HPDE6-E6E7 (cell line): ENCODE measurements at regions not wholly inside any gene's neighbourhood (a gene's known extent, or its start where the extent isn't known, plus 50 kb on each side); places are given as distances from the start of the nearest gene placed in this dataset.

Experiments
- DNase-seq: peaks from one replicate; pipeline ENCODE4 v3.0.0; 2011; ENCODE audit warnings: missing footprints; ENCODE audit errors: extremely low spot score

DNA sequence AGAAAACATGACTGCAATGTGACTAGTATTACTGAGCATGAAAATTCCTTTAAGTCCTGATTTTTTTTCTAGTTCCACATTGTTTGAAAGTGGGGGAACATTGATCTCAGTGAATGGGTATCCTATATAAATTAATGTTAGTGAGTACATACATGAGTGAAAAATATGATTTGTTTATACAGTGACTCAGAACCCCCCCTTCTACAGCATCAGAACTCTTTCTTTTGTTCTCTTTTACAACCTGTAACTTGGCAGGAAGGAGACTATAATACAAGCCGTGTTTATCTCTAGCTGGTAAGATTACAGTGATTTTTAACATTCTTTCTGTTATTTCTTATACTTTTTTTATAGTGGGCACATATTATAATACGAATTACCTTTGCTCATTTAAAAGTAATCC, 384.7 kb downstream of the PDCD6IP start:
- no peak for DNase-seq

DNA sequence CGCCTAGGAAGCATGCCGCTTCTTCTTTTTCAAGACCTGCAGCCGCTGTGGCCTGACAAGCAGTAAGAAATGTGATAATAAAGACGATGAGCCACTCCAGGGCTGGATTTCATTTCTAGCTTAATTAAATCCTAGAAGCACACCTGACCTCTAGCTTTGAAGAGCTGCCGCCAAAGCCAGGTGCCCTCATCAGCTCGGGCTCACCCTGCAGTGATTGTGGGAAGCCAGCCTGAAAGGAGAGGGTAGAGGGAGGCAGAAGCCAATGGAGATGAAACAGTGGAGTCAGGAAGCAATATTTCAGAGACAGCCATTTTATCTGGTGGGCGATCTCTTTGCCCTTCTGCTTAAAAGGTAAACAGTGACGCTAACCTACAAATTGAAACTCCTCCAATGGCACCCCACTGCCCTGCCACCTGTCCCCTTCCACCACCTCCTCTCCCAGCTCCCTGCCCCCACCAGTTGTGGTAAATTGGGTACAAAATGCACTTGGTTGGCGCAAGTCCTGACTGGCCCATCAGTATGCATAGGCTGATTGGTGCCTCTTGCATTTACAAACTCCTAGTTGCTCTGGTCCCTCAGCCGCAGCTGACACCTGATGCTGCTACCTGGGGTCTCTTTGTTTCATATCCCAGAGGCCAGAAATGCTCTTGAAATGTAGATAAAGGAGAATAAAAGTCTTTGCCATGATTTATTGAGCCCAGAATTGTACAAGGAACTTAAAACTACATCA, 385.3 kb downstream of the PDCD6IP start:
- no peak for DNase-seq

DNA sequence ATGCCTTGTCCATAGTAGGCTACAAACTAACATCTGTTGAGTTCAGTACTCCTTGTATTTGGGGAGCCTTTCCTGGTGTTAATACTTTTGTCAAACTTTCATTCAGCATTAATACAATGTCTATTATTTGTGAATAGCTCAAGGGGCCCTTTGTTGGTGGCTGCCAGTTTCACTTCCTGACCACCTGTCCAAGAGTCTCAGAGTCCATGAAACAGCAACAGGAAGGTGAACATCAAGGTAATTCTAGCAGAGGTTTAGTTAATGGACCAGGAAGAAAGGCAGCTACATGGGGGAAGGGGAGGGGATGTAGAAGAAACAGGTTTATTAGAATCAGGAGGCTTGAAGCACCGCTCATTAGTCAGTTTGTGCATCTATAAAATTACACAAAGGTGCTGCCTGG, 386.9 kb downstream of the PDCD6IP start:
- DNase-seq, result no peak

DNA sequence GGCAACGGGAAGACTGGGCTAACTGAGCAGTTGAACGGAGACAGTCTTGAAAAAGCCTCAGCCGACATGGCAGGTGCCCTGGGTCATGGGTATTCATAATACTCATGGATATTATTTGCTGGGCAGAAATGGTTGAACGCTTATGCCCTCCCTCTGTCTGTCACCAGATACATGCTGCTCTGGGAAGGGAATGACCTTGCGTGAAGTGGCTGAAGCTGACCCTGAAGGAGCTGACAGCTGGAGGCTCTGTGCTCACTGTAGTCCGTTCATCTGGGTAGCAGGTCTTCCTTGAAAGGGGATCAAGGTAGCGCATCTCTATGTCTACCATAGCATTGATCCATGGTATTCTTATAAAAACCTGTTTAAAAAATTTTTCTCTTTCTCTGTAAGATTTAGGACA, 390.7 kb downstream of the PDCD6IP start:
- DNase-seq, result no peak

DNA sequence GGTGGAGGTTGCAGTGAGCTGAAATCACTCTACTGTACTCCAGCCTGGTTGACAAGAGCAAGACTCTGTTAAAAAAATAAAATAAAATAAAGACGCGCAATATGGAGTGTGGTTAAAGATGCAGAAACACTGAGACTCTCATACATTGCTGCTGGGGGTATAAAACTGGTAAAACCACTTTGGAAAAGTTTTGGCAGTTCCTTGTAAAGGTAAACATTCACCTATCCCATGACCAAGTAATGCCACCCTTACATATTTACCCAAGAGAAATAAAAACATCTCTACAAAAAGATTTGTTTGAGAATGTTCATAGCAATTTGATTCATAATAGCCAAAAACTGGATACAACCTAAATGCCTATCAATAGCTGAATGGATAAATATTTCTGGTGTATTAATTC, 398.5 kb downstream of the PDCD6IP start:
- no peak for DNase-seq

DNA sequence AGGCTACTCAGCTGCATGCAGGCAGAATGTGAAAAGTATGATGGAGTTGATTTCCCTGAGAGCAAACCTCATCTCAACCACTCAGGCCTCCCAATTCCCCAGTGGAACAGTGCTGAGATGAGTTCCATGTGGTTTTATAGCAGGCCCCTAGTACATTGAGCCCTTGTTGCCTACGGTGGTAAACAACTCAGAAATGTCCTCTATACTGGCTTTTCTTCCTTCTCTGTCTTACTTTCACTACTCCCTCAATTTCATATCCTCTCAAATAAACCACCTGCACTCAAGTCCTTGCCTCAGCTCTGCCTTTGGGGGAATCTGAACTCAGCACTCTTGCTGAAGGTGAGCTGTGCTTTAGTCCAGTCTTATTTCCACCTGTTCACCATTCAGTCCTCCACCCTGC, 399.9 kb downstream of the PDCD6IP start:
- DNase-seq, result no peak

DNA sequence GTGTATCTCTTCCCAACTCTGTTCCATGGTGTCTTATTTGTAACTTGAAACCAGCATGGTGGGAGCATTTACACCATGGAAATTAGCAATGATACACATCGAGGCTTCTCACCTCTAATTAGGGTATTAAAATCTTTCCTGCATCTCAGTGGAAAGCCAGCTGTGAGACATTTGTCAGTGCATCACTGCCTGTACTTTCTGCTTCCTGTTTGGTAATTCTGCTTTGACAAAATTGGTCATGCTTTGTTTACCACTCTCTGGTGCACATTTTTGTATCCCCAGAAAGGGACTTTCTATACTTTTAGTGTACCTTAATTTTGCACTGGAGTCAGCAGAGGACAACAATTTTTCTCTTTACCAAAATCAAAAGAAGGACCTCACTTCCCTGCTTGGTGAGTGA, 402.1 kb downstream of the PDCD6IP start:
- no peak for DNase-seq

DNA sequence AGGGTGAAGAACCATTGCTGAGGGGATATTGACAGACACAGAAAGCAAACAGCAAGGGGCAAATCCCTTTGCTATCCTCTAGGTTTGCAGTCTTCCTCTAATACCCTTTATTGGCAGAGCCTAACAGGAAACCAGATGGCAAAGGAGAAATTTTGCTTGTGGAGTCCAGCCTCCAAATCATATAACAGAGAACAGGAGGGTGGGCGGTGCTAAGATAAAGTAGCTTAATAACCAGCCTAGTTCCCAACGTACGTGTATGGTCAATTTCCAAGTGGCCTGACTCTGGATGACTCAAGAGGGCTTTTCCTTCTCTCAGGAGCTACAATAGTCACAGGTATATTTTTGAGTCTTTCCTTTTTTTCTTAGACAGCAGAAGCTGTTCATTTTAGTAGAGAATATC, 404.5 kb downstream of the PDCD6IP start:
- no peak for DNase-seq

DNA sequence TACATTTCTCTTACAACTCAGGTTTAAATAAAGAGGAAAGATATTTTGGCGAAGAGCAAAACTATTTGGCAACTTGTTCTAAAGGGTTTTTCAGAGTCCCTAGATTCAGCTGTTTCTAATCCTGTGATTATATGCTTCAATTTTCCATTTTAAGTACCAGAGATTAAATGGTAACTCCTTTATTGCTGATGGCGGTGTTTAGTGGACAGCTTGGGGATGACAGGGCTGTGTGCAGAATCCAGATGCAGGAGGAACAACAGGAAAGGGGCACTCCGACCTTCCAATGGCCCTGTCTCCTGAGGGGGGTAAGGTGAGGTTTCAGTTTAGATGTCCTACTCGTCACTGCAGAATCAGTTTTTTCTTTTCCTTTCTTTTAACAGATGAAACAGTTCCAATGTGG, 405.0 kb downstream of the PDCD6IP start:
- no peak for DNase-seq

DNA sequence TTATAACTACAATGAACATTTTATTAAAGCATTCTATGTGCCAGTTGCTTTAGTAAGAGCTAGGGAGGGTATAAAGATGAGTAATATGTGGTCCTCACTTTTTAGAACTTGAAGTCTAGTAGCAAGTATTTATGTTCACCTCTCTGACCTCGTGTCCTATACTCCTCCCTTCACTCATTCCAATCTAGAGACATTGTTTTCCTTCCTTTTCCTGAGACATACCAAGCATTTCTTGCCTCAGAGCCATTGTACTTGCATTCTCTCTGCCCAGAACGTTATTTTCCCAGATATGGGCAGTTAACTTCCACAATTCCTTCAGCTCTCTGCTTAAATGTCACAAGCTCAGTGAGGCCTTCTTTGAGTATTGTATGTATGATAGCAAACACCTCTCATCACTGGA, 408.6 kb downstream of the PDCD6IP start:
- no peak for DNase-seq

DNA sequence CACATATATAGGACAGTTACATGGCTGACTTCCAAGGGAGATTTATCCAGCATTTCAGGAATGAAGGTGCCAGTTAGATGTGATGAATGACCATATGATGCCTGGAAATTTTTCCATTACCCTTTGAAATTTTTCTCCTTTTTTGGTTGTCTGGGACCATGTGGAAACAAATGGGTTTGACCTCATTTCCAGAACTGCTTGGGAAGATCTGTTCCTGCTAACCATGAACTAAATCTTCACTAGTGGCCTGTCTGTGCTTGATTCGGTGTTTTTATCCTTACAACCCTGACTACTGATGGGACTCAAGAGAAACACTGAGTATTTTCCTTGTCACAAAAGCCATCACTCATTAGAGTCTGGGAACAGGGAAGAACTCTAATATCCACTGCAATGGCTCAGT, 409.4 kb downstream of the PDCD6IP start:
- DNase-seq, result no peak

DNA sequence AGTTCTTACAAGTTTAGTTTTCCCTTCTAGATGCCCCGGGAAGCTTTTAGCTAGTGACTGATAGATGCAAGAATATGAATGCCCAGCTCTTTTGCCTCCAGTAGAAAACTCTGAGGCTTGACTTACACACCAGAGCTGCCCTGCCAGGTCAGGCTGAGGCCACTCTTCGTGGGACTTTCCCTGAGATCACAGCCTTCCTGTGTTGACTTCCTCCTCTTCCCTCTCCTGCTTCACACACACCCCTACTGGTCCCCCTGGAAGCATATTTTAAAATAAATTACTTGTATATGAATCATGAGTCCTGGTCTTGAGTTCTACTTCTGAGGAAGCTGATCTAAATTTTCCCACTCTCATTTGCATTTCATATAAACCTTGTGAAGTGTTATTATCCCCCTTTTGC, 413.7 kb downstream of the PDCD6IP start:
- DNase-seq, result no peak

DNA sequence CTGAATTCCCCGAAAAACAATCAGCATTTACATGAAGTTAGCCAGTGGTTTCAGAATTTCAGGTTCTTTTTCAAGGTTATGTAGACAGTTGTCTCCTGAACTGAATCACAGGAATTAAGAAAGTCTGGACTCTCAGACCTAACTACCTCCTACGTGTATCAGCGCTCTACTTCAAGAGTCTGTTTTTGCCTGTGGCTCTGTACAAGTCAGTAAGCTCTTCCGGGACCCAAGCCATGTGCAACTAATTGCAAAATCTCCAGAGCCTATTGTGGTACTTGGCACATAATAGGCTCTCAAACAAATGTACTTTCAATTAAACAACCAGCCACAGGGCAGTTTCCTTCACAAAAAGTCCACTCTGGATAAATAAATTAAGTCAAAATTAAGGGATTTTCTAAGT, 414.2 kb downstream of the PDCD6IP start:
- no peak for DNase-seq

DNA sequence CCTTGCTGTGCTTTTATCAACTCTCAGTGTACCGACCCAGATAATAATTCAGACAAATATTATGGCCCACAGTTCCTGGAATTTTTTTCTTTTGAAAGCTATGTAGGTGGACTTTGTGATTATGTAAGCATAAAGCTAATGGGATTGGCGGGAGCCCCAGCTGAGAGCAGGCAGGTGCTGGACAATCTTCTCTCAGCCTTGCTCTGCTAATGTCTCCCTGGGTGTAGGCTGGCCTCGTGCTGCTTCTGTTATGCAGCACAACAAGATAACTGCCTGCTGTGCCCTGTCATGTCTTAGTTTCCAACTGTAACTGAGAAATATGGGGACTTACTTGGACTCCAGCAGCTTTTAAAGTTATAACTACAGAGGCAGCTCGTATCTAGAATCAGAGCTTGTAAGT, 415.0 kb downstream of the PDCD6IP start:
- no peak for DNase-seq

DNA sequence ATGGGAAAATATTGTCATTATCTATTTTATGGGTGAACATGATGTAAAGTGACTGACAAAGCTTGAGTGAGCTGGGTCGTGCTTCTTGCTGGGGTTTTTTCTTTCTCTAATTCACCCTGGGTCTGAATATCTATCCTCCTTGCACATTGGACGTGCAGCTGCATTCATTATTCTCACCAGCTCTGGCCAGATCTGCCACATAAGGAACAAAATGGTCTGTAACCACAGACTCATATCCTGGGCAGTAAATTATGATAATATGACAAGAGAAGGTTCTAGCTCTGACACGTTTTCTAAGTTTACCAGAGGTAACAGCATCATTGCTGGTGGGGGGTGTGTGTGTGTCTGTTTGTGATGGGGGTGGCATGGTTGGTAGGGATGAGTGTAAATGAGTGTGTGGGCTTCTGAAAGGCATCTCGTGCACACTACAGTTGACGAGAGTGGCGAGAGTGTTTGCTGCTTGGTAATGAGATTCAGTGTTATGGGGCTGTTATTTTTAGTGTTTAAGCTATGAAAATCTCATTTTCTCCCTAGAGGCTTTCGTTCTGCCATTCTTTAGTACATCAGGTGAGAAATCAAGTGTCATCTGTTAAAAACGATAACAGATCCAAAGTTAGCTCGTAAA, 418.4 kb downstream of the PDCD6IP start:
- no peak for DNase-seq

DNA sequence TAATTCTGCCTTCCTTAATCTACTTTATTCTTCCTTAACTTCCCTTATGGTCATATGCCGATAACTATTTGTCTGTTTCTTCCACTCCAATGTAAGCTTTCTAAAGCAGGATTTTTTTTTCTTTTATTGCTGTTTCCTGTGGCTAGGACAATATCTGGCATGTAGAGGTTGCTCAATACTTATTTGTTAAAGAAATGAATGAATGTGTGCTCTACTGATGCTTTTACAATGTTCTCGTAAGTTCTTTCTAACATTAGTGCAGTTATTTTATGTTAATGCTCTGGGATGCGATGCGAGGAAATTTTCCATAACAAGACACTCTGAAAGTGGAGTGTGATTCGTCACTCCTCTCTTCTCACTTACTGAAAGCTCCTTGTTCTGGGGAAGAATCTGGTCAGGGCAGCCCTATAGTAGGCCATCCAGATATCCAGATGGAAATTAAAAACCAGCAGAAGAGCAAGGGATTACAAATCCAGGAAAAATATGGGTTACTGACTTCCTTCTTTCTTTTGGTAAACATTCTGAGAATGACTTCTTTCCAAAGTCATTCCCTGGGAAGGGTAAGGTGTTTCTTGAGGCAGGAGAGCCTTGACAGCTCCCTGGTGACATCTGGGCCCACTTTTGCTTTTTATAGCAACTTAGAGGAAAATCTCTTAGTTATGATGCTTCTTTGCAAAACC, 420.4 kb downstream of the PDCD6IP start:
- no peak for DNase-seq

DNA sequence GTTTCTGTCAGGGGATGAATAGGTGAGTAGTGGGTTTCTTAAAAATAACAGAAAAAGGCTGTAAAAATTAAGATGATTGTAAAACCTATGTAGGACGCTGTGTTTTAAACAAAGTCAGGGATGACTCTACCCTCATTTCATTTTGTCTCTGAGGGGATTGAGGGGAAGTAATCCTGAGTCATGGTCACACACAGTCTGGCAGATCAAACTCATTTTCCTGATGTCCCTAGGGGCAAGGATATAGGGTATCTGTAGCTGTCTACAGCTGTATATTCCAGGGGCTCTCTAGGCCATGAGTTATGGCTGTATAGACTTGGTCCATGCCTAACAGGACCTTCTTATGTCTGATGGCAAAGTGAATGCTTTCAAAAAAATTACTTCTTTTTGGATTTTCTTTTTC, 421.1 kb downstream of the PDCD6IP start:
- no peak for DNase-seq

DNA sequence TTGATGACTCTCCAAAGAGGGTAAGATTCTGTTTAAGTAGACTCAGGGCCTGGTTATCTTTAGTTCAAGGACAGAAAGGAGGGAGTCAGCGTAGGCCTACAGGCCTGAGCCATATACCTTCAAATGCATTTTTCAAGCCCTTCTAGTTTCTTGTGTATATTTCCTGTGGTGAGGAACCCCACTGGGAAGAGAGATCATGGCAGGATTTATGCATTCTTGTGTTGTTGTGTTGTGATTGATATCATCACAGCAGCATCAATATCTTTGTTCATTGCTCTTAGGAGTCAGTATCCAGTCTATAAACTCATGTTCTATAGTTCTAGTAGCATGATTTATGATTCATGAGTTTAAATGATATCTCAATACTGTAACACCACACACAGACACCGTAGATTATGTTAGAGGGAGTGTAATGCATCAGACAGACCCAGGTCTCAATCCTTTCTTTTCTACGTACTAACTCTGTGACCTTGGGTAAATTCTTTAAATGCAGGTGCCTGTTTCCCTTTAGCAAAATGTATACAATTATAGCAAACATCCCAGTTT, 427.5 kb downstream of the PDCD6IP start:
- no peak for DNase-seq

DNA sequence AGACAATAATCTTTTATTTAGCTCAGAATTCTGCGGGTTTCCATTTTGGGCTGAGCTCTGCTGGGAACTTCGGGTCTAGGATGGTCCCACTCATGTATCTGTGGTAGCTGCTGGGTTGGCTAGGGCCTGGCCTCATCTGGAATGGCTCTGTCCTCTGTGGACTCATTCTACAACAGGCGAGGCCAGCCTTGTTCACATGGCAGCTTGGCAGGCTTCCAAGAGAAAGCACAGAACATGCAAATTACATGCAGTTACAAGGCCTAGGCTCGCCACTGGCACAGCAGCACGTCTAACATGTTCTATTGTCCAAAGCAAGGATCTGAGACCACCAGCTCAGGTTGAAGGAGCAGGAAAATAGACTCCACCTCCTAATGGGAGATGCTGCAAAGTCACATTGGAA, 431.4 kb downstream of the PDCD6IP start:
- DNase-seq, result no peak

DNA sequence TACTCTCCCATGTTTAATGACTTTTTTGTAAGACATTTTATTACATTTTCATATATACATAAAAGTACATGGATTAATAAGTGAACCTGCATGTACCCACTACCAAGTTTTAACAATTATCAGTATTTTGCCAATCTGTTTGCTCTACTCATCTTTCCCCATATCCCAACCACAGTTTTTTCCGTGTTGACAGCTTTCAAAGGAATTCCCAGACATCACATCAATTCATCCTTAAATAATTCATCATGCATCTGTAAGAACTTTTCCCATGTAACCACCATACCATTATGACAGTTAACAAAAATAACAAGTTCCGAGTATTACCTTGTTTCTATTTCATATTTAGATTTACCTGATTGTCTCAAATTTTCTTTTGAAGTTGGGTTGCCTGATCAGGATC, 436.7 kb downstream of the PDCD6IP start:
- DNase-seq, result no peak

DNA sequence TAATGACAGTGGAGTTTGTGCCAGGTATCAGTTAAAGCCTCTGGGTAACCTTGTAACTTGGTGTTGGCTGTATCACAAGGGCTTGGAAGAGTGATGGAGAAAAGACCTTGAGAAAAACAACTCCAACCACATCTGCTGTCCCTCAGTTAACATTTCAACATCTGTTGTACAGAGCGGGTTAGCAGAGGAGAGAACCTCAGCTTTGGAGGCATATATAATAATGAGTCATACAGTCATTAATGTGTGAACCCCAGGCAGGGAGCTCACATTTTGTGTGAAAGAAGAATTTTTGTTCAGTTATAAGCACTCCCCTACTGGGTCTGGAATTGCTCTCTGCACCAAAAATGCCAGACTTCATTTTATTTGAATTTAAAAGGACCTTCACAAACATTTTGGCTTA, 439.5 kb downstream of the PDCD6IP start:
- DNase-seq, result no peak

DNA sequence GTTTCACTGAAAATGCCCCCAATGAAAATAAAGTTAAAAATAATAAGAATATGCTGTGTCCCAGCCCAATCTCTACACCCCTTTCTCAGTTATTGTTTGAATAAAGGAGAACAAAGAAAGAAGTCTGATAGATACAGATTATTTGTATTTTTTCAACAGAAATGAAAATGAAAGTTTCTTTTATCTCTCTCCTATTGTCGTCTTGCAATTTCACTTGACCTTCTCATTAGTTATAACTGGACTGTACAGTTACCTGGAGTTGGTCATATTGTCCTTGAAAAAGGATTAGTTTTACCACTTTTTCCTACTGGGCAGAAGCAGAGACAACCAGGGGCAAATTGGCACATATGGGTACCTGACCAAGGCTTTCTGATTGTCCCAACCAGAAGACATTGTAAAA, 440.0 kb downstream of the PDCD6IP start:
- no peak for DNase-seq

DNA sequence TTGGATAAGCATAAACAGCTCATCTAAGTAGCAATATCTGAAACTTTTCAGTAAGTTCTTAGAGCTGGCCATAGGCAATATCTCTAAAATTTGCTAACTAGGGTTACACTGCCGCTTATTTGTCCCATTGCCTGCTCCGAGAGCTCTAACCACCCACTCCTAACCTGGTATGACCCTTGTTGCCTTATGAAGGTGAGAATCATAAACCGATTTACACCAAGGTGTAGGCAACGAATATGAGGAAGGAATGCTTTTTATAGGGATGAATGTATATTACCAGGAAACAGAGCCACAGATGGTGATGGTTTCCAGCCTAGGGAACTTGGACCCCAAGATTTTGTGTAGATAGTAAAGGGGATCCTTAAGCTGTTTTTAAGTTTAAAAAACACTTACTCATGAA, 440.9 kb downstream of the PDCD6IP start:
- no peak for DNase-seq
